BE2C (cell line): ENCODE measurements at regions not wholly inside any gene's neighbourhood (a gene's known extent, or its start where the extent isn't known, plus 50 kb on each side); places are given as distances from the start of the nearest gene placed in this dataset.

Experiments
- DNase-seq: peaks from one replicate; pipeline ENCODE4 v3.0.0-alpha.2; 2020
- H3K27me3 ChIP-seq: fragments of 250-450 bp; sonication (Bioruptor Pico); 2 replicates; pipeline ENCODE4 v1.5.1; 2020; ENCODE audit warnings: mild to moderate bottlenecking
- H3K36me3 ChIP-seq: fragments of 250-450 bp; sonication (Bioruptor Pico); 2 replicates; pipeline ENCODE4 v1.5.1; 2020; ENCODE audit warnings: mild to moderate bottlenecking
- H3K4me1 ChIP-seq: fragments of 250-450 bp; sonication (Bioruptor Pico); 2 replicates; pipeline ENCODE4 v1.5.1; 2020
- H3K4me3 ChIP-seq: 2 replicates; pipeline ENCODE4 v1.5.1; 2011; ENCODE audit warnings: low read depth, low read length
- H3K9me3 ChIP-seq: fragments of 250-450 bp; sonication (Bioruptor Pico); 2 replicates; pipeline ENCODE4 v1.5.1; 2020
- TF ChIP-seq, protein P1 (sequence below): IDR thresholded peaks from 2 replicates; pipeline ENCODE4 v1.5.1; 2012; ENCODE audit warnings: mild to moderate bottlenecking, low read depth, low read length

DNA sequence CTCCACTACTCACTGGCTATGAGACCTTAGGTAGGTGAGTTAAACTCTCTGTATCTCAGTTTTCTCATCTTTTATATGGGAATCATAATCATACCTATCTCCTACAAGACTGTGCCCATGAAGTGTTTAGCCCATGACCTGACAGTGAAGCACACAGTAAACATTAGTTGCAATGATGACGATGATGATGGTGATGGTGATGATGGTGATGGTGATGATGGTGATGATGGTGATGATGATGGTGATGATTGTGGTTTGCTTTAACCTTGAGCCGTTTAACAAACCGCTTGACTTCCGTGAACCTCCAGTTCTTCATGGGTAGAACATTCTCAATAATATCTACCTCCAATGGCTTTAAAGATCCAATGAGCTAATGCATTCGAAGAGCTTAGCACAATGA, 220.2 kb upstream of the MVB12B start:
- H3K27me3 ChIP-seq, result no peaks in the 10 kb centered on the region
- no peak for DNase-seq
- H3K9me3 ChIP-seq, result no peaks in the 10 kb centered on the region
- TF ChIP-seq, protein P1, sequence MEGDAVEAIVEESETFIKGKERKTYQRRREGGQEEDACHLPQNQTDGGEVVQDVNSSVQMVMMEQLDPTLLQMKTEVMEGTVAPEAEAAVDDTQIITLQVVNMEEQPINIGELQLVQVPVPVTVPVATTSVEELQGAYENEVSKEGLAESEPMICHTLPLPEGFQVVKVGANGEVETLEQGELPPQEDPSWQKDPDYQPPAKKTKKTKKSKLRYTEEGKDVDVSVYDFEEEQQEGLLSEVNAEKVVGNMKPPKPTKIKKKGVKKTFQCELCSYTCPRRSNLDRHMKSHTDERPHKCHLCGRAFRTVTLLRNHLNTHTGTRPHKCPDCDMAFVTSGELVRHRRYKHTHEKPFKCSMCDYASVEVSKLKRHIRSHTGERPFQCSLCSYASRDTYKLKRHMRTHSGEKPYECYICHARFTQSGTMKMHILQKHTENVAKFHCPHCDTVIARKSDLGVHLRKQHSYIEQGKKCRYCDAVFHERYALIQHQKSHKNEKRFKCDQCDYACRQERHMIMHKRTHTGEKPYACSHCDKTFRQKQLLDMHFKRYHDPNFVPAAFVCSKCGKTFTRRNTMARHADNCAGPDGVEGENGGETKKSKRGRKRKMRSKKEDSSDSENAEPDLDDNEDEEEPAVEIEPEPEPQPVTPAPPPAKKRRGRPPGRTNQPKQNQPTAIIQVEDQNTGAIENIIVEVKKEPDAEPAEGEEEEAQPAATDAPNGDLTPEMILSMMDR, result no peak
- H3K36me3 ChIP-seq, result no peaks in the 10 kb centered on the region
- H3K4me1 ChIP-seq, result no peaks in the 10 kb centered on the region
- H3K4me3 ChIP-seq, result no peak overlapping the region

GRCh38 chr9:126107693-126108092, 218.9 kb upstream of the MVB12B start:
- H3K4me1 ChIP-seq, result no peaks in the 10 kb centered on the region
- no peak overlapping the region for H3K4me3 ChIP-seq
- no peaks in the 10 kb centered on the region for H3K27me3 ChIP-seq
- H3K9me3 ChIP-seq, result no peaks in the 10 kb centered on the region
- TF ChIP-seq, protein P1, result no peak
- DNase-seq, result no peak
- no peaks in the 10 kb centered on the region for H3K36me3 ChIP-seq

DNA sequence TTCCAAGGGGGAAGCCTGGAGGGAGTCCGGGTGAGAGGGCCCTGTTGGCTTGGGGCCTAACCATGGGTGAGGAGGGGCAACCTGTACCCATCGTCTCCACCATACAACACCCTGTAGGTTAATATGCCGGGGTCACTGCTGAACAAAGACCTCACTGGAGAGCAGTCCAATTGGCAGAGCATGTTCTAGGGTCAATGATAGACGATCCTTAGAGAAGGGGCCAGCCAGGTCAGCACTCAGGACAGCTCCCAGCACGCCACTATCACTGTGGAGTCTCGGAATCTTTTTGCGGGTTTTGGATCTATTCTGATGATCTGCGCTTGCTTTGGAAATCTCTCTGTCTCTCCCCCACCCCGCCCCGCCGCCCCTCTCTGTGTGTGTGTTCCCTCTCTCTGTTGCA, 218.4 kb upstream of the MVB12B start:
- no peaks in the 10 kb centered on the region for H3K27me3 ChIP-seq
- TF ChIP-seq, protein P1, result no peak
- no peaks in the 10 kb centered on the region for H3K9me3 ChIP-seq
- no peaks in the 10 kb centered on the region for H3K4me1 ChIP-seq
- no peaks in the 10 kb centered on the region for H3K36me3 ChIP-seq
- DNase-seq, result no peak
- H3K4me3 ChIP-seq, result no peak overlapping the region

GRCh38 chr9:126109575-126109974, 217.1 kb upstream of the MVB12B start:
- no peaks in the 10 kb centered on the region for H3K36me3 ChIP-seq
- no peak overlapping the region for H3K4me3 ChIP-seq
- DNase-seq, result no peak
- H3K9me3 ChIP-seq, result no peaks in the 10 kb centered on the region
- TF ChIP-seq, protein P1, result no peak
- H3K27me3 ChIP-seq, result no peaks in the 10 kb centered on the region
- H3K4me1 ChIP-seq, result no peaks in the 10 kb centered on the region

GRCh38 chr9:126111556-126111955, 215.1 kb upstream of the MVB12B start:
- TF ChIP-seq, protein P1, result no peak
- Histone ChIP-seq H3K4me1 (no peaks in the 10 kb centered on the region), H3K4me3 (no peak overlapping the region), H3K36me3 (no peaks in the 10 kb centered on the region), H3K9me3 (no peaks in the 10 kb centered on the region), H3K27me3 (no peaks in the 10 kb centered on the region)
- no peak for DNase-seq

GRCh38 chr9:126112135-126112720, 214.4 kb upstream of the MVB12B start:
- no peaks in the 10 kb centered on the region for H3K9me3 ChIP-seq
- no peaks in the 10 kb centered on the region for H3K4me1 ChIP-seq
- DNase-seq, result no peak
- no peaks in the 10 kb centered on the region for H3K27me3 ChIP-seq
- TF ChIP-seq, protein P1, result no peak
- no peaks in the 10 kb centered on the region for H3K36me3 ChIP-seq
- no peak overlapping the region for H3K4me3 ChIP-seq
